ENCODE measurements at regions not wholly inside any gene's neighbourhood (a gene's known extent, or its start where the extent isn't known, plus 50 kb on each side); places are given as distances from the start of the nearest gene placed in this dataset.

- H3K9me3 ChIP-seq = no peaks in the 10 kb centered on the region
- DNase-seq = no peak
Observed at GRCh38 chr4:170413951-170414350, 324.2 kb upstream of the AADAT start.

GRCh38 chr4:170400361-170400760, 310.6 kb upstream of the AADAT start:
- Histone ChIP-seq H3K9me3 (no peaks in the 10 kb centered on the region), H3K4me1 (no peaks in the 10 kb centered on the region), H3K4me3 (ENCODE audit: low read depth, low read length) (no peak overlapping the region), H3K27me3 (peaks cover 2% of the 10 kb centered on the region; the same call in 1 of the 2 replicates), H3K36me3 (no peaks in the 10 kb centered on the region)
- TF ChIP-seq CTCF (IDR thresholded peaks at IDR 0.05; ENCODE audit: low read depth, low read length) = no peak
- DNase-seq = no peak

More at GRCh38 chr4:170413951-170414350, 324.2 kb upstream of the AADAT start:
- no peaks in the 10 kb centered on the region for H3K36me3 ChIP-seq
- no peaks in the 10 kb centered on the region for H3K4me1 ChIP-seq
- no peak for TF ChIP-seq CTCF (IDR thresholded peaks at IDR 0.05; ENCODE audit: low read depth, low read length)
- H3K4me3 ChIP-seq (ENCODE audit: low read depth, low read length) = no peak overlapping the region
- no peaks in the 10 kb centered on the region for H3K27me3 ChIP-seq

GRCh38 chr4:170399581-170400293, 310.0 kb upstream of the AADAT start:
- Histone ChIP-seq H3K4me1 (no peaks in the 10 kb centered on the region), H3K4me3 (ENCODE audit: low read depth, low read length) (no peak overlapping the region), H3K9me3 (no peaks in the 10 kb centered on the region), H3K36me3 (no peaks in the 10 kb centered on the region), H3K27me3 (peaks cover 2% of the 10 kb centered on the region; the same call in 1 of the 2 replicates)
- DNase-seq = no peak
- no peak for TF ChIP-seq CTCF (IDR thresholded peaks at IDR 0.05; ENCODE audit: low read depth, low read length)

GRCh38 chr4:170398218-170398617, 308.5 kb upstream of the AADAT start:
- TF ChIP-seq CTCF (IDR thresholded peaks at IDR 0.05; ENCODE audit: low read depth, low read length) = no peak
- Histone ChIP-seq H3K9me3 (no peaks in the 10 kb centered on the region), H3K4me3 (ENCODE audit: low read depth, low read length) (no peak overlapping the region), H3K27me3 (peaks cover 2% of the 10 kb centered on the region; the same call in 1 of the 2 replicates), H3K36me3 (no peaks in the 10 kb centered on the region), H3K4me1 (no peaks in the 10 kb centered on the region)
- DNase-seq = no peak

- no peak for TF ChIP-seq CTCF (IDR thresholded peaks at IDR 0.05; ENCODE audit: low read depth, low read length)
- peaks cover 2% of the 10 kb centered on the region; the same call in 1 of the 2 replicates for H3K27me3 ChIP-seq
- no peaks in the 10 kb centered on the region for H3K4me1 ChIP-seq
- no peaks in the 10 kb centered on the region for H3K9me3 ChIP-seq
- no peaks in the 10 kb centered on the region for H3K36me3 ChIP-seq
- DNase-seq = no peak
- no peak overlapping the region for H3K4me3 ChIP-seq (ENCODE audit: low read depth, low read length)
Observed at GRCh38 chr4:170395773-170396172, 306.0 kb upstream of the AADAT start.

GRCh38 chr4:170391066-170391740, 301.4 kb upstream of the AADAT start:
- no peaks in the 10 kb centered on the region for H3K9me3 ChIP-seq
- H3K4me3 ChIP-seq (ENCODE audit: low read depth, low read length) = no peak overlapping the region
- no peak for DNase-seq
- no peaks in the 10 kb centered on the region for H3K4me1 ChIP-seq
- no peaks in the 10 kb centered on the region for H3K36me3 ChIP-seq
- no peak for TF ChIP-seq CTCF (IDR thresholded peaks at IDR 0.05; ENCODE audit: low read depth, low read length)
- H3K27me3 ChIP-seq = no peaks in the 10 kb centered on the region
